ENCODE measurements at regions not wholly inside any gene's neighbourhood (a gene's known extent, or its start where the extent isn't known, plus 50 kb on each side); places are given as distances from the start of the nearest gene placed in this dataset.

DNA sequence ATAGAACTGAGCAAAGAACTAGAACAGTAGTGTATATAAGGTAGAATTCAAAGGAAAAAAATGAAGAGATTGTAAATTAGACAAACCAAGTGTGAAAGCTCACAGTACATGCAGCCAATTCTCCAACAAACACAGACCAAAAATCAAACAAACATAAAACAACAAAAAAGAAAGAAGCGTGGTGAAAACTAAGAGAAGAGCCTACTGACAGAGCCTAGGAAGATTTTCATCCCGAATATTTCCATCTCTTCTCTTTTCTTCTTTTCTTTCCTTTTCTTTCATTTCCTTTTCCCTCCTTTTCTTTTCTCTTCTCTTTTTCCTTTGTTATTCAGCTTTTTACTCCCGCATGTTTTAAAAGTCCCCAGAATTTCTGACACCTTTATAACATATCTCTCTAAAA is 1103.6 kb downstream of the CDH8 start:
- TF ChIP-seq, protein P1, sequence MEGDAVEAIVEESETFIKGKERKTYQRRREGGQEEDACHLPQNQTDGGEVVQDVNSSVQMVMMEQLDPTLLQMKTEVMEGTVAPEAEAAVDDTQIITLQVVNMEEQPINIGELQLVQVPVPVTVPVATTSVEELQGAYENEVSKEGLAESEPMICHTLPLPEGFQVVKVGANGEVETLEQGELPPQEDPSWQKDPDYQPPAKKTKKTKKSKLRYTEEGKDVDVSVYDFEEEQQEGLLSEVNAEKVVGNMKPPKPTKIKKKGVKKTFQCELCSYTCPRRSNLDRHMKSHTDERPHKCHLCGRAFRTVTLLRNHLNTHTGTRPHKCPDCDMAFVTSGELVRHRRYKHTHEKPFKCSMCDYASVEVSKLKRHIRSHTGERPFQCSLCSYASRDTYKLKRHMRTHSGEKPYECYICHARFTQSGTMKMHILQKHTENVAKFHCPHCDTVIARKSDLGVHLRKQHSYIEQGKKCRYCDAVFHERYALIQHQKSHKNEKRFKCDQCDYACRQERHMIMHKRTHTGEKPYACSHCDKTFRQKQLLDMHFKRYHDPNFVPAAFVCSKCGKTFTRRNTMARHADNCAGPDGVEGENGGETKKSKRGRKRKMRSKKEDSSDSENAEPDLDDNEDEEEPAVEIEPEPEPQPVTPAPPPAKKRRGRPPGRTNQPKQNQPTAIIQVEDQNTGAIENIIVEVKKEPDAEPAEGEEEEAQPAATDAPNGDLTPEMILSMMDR (conservative IDR thresholded peaks at IDR 0.05): no peak
- TF ChIP-seq ZFX (IDR thresholded peaks at IDR 0.05): no peak
